Spinal cord (tissue), 9 donors: ENCODE measurements at regions not wholly inside any gene's neighbourhood (a gene's known extent, or its start where the extent isn't known, plus 50 kb on each side); places are given as distances from the start of the nearest gene placed in this dataset.

Source experiments
- DNase-seq, 6 donors: peaks; one replicate each; pipeline versions ENCODE4 v3.0.0 to v3.0.0-alpha.2; 2013 to 2015; ENCODE audit warnings: low spot score in 6 of 6, low read depth in 4 of 6
- H3K27ac ChIP-seq: one replicate; pipeline ENCODE4 v1.5.1; 2013; ENCODE audit warnings: low read depth, low read length, control low read depth
- H3K27me3 ChIP-seq: one replicate; pipeline ENCODE4 v1.6.1; 2013; ENCODE audit warnings: low read length; ENCODE audit not compliant: control insufficient read depth, insufficient read depth
- H3K36me3 ChIP-seq: one replicate; pipeline ENCODE4 v1.6.1; 2013; ENCODE audit warnings: low read length; ENCODE audit not compliant: control insufficient read depth, insufficient read depth
- H3K4me1 ChIP-seq: one replicate; pipeline ENCODE4 v1.6.1; 2013; ENCODE audit warnings: low read length; ENCODE audit not compliant: control insufficient read depth, insufficient read depth
- H3K4me3 ChIP-seq: one replicate; pipeline ENCODE4 v1.5.1; 2013; ENCODE audit warnings: low read depth, low read length, control low read depth
- H3K9me3 ChIP-seq: one replicate; pipeline ENCODE4 v1.6.1; 2013; ENCODE audit warnings: low read length; ENCODE audit not compliant: control insufficient read depth, insufficient read depth
- WGBS: methylation state at CpG from one replicate; pipeline ENCODE4 v1.1.5; 2013; ENCODE audit warnings: missing lambda C conversion rate; ENCODE audit not compliant: insufficient coverage; 5-methylcytosine and 5-hydroxymethylcytosine counted together
- donor health status: healthy.

DNA sequence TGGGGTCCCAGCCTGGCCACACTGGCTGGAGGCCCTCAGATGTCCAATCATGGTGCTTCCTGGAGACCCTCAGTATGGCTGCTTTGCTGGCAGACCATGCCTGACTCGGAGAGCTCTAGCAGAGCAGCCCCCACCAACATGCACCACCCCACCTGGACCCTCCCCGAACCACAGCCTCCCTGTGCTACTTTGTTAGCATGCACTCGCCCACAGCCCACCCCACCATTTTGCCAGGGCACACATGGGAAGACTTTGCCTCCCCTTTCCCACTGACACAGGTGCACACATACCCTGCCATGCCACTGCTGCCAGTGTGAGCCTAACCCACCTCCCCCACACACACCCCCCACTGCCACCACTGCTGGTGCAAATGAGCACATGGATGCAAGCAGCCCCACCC lies 497.5 kb upstream of the PBX1 start:
- no peak overlapping the region for H3K27ac ChIP-seq
- H3K4me3 ChIP-seq = no peak overlapping the region
- 92% methylated on average over 3 of the region's 3 CpGs for WGBS
- H3K4me1 ChIP-seq = no peaks in the 10 kb centered on the region
- no peaks in the 10 kb centered on the region for H3K27me3 ChIP-seq
- no peaks in the 10 kb centered on the region for H3K9me3 ChIP-seq
- no peaks in the 10 kb centered on the region for H3K36me3 ChIP-seq
- DNase-seq = no peak

DNA sequence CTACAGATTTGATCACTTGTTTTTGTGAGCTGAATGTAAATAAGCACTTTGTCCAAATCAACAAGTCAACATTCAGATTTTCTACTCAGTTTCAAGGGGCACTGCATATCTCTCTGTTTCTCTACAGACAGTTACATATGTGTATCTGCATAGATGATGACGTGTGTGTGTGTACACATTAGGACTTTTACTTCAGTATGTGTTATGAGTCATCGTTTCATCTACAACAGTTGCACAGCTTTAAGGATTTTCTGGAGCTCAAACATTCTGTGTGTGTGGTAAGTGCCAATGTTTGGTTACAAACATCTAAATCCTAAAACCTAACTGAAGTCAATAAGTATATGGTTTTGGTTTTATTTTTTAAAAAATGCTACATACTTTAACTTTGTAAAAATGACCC lies 494.5 kb upstream of the PBX1 start:
- no peak for DNase-seq
- no peaks in the 10 kb centered on the region for H3K27me3 ChIP-seq
- no peak overlapping the region for H3K4me3 ChIP-seq
- H3K27ac ChIP-seq = no peak overlapping the region
- no peaks in the 10 kb centered on the region for H3K4me1 ChIP-seq
- WGBS = no CpG with 5 or more reads among the region's 2 CpGs
- no peaks in the 10 kb centered on the region for H3K36me3 ChIP-seq
- peaks cover 3% of the 10 kb centered on the region for H3K9me3 ChIP-seq

DNA sequence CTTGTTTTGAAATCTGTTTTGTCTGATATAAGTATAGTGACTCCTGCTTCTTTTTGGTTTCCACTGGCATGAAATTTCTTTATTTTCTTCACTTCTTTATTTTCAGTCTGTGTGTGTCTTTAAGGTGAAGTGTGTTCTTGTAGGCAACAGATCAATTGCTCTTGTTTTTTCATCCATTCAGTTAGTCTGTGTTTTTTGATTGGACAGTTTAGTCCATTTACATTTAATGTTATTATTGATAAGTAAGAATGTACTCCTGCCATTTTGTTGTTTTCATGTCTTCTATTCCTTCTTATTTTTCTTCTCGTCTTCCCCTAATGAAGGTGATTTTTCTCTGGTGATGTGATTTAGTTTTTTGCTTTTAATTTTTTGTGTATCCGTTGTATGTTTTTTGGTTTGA lies 487.7 kb upstream of the PBX1 start:
- no peak overlapping the region for H3K27ac ChIP-seq
- H3K9me3 ChIP-seq = peaks cover 9% of the 10 kb centered on the region
- no peaks in the 10 kb centered on the region for H3K27me3 ChIP-seq
- no peaks in the 10 kb centered on the region for H3K36me3 ChIP-seq
- H3K4me3 ChIP-seq = no peak overlapping the region
- DNase-seq = no peak
- no CpG with 5 or more reads among the region's 2 CpGs for WGBS
- H3K4me1 ChIP-seq = no peaks in the 10 kb centered on the region

DNA sequence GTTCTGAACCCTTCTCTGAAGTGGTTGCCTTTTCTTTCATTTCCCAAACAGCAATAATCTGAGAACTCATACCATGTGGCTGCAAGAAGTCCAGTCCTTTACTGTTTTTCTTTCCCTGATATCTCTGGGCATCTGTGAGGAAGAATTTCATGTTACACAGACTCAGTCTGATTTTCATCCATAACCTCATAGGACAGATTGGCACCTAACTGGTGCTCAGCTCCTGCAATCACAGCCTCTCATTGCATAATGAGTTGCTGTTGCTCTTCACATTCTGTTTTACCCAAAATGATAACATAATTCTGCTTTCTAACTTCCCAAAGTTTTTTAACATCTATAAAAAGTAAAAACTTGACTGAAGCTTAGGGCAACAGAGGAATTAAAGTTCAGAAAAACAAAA lies 472.2 kb upstream of the PBX1 start:
- H3K36me3 ChIP-seq = no peaks in the 10 kb centered on the region
- H3K27ac ChIP-seq = no peak overlapping the region
- no peaks in the 10 kb centered on the region for H3K27me3 ChIP-seq
- H3K9me3 ChIP-seq = no peaks in the 10 kb centered on the region
- DNase-seq = peak in 1 of 6 donors; percentile 5
- H3K4me3 ChIP-seq = no peak overlapping the region
- H3K4me1 ChIP-seq = no peaks in the 10 kb centered on the region

DNA sequence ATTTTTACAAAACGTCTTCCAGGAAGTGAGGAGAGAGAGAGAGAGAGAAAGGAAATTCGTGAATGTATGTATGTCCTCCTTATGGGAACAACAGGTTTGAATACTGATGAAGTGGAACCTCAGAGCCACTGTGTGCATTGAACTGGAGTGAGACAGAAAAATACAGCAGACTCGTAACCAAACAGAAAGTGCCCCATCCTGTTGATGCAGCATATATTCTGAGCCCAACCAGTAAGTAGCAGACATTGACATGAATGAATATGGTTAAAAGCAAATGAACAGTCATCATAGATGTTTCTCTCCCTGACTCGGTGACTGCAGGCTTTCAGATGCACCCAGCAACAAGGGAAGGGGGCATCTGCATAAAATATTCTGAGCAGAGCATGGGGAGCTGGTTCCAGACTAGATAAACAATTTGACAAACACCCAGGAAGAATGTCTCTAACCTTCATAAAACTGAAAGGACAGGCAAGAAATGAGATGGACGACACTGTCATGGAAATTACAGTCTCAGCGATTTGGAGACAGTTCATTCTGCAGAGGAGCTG lies 471.0 kb upstream of the PBX1 start:
- no peaks in the 10 kb centered on the region for H3K4me1 ChIP-seq
- WGBS = 36% methylated on average over 4 of the region's 6 CpGs
- H3K4me3 ChIP-seq = no peak overlapping the region
- H3K9me3 ChIP-seq = peaks cover 3% of the 10 kb centered on the region
- peak in 2 of 6 donors; percentile 19 to 28 for DNase-seq
- no peak overlapping the region for H3K27ac ChIP-seq
- no peaks in the 10 kb centered on the region for H3K36me3 ChIP-seq
- no peaks in the 10 kb centered on the region for H3K27me3 ChIP-seq

DNA sequence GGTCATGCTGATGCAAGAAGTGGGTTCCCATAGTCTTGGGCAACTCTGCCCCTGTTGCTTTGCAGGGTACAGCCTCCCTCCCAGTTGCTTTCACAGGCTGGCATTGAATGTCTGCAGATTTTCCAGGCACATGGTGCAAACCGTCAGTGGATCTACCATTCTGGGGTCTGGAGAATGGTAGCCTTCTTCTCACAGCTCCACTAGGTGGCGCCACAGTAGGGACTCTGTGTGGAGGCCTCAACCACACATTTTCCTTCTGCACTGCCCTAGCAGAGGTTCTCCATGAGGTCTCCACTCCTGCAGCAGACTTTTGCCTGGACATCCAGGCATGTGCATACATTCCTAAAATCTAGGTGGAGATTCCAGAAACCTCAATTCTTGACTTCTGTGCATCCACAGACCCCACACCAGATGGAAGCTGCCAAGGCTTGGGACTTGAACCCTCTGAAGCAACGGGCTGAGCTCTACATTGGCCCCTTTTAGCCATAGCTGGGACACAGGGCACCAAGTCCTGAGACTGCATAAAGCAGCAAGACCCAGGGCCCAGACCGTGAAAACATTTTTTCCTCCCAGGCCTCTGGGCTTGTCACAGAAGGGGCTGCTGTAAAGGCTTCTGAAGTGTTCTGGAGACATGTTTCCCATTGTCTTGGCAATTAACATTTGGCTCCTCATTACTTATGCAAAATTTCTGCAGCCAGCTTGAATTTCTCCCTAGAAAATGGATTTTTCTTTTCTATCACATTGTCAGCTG lies 466.2 kb upstream of the PBX1 start:
- WGBS = 88% methylated on average over 4 of the region's 4 CpGs
- Histone ChIP-seq H3K4me1 (no peaks in the 10 kb centered on the region), H3K4me3 (no peak overlapping the region), H3K9me3 (peaks cover 6% of the 10 kb centered on the region), H3K36me3 (no peaks in the 10 kb centered on the region), H3K27me3 (no peaks in the 10 kb centered on the region), H3K27ac (no peak overlapping the region)
- no peak for DNase-seq

DNA sequence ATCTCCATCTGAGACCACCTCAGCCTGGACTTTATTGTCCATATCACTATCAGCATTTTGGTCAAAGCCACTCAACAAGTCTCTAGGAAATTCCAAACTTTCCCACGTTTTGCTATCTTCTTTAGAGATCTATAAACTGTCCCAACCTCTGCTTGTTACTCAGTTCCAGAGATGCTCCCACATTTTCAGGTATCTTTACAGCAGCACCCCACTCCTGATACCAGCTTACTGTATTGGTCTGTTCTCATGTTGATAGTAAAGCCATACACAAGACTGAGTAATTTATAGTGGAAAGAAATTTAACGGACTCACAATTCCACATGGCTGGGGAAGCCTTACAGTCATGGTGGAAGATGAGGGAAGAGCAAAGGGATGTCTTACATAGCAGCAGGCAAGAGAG lies 465.4 kb upstream of the PBX1 start:
- 86% methylated on average over 1 of the region's 2 CpGs for WGBS
- Histone ChIP-seq H3K27me3 (no peaks in the 10 kb centered on the region), H3K4me3 (no peak overlapping the region), H3K27ac (no peak overlapping the region), H3K36me3 (no peaks in the 10 kb centered on the region), H3K9me3 (peaks cover 6% of the 10 kb centered on the region), H3K4me1 (no peaks in the 10 kb centered on the region)
- DNase-seq = no peak

DNA sequence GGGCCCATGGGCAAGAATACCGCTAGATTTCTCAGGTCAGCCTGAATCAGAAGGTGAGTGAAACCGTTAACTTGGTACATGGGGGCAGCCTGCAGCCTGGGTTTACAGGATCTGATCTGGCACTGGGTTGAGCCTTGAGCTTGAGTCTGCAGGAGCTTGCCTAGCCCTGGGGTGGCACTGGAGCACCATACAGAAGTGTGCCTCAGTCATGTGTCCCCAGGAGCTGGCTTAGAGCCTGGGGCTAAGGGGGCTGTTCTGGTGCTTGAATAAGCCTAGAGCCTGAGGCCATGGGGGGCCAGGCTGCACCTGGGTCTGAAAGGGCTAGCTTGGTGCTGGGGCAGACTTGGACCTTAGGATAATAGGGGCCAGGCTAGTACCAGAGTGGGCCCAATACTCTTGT lies 457.2 kb upstream of the PBX1 start:
- DNase-seq = no peak
- Histone ChIP-seq H3K4me3 (no peak overlapping the region), H3K27ac (no peak overlapping the region), H3K36me3 (no peaks in the 10 kb centered on the region), H3K9me3 (peaks cover 2% of the 10 kb centered on the region), H3K4me1 (no peaks in the 10 kb centered on the region), H3K27me3 (no peaks in the 10 kb centered on the region)
- 68% methylated on average over 2 of the region's 2 CpGs for WGBS

DNA sequence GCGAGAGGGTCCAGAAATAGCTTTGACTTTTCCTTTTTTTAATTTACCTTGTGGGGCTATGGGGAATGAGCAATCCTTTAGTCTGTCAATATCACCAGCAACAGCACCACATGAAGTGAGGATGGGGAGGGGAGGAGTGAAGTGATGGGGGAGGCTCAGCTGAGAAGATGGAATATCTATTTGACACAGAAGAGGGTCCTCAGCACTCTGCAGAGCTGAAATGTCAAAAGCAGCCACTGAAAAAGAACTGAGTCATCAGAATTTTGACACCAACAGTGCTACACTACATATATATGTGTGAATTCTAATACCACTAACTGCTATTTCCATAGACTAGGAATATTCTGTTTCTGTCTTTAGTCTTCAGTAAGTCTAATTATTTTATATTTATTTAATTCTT lies 427.0 kb upstream of the PBX1 start:
- Histone ChIP-seq H3K36me3 (no peaks in the 10 kb centered on the region), H3K4me1 (no peaks in the 10 kb centered on the region), H3K9me3 (no peaks in the 10 kb centered on the region), H3K27ac (no peak overlapping the region), H3K27me3 (no peaks in the 10 kb centered on the region), H3K4me3 (no peak overlapping the region)
- no CpG with 5 or more reads among the region's 1 CpG for WGBS
- peak in 1 of 6 donors; percentile 35 for DNase-seq

DNA sequence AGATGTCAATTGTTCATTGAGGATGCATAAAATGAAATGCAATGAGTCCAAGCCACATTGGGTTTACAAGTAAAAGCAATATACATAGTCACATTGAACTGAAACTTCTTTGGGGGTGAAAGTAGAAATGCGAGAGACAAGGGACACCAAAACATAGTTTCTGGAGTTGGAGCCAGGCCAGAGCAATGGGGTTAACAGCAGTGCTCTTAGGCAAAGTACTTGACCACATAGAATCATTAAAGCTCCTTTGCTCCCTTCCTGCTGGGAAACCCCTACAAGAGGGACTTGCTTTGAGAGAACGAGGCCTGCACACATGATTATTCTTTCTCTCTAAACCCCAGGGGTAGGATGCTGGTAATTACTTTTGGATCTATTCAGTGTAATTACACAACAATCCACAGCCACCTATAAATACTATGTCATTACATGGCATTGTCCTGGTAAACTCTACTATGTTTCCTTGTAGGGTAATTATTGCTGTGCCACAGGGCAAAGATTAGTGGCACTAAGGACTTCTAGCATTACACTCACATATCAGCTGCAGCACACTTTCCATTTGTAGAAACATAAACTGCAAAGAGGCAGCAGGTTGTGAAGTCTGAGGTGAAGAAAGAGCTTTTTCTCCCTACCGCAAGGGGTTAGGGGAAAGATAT lies 421.6 kb upstream of the PBX1 start:
- Histone ChIP-seq H3K9me3 (no peaks in the 10 kb centered on the region), H3K4me3 (no peak overlapping the region), H3K4me1 (no peaks in the 10 kb centered on the region), H3K27me3 (no peaks in the 10 kb centered on the region), H3K36me3 (no peaks in the 10 kb centered on the region), H3K27ac (no peak overlapping the region)
- no CpG with 5 or more reads among the region's 3 CpGs for WGBS
- DNase-seq = peak in 2 of 6 donors; percentile 7 to 65
